GM19328 (cell line): ENCODE measurements at regions not wholly inside any gene's neighbourhood (a gene's known extent, or its start where the extent isn't known, plus 50 kb on each side); places are given as distances from the start of the nearest gene placed in this dataset.
"Not testable (repeated sequence)": the region's sequence is repeated elsewhere in the genome, so short reads cannot be mapped to it uniquely, and the experiment has no call there.

Experiments
- ATAC-seq: cut with Tn5 transposase; IDR thresholded peaks from one replicate; pipeline ENCODE4 v1.9.1; 2021; ENCODE audit warnings: mild to moderate bottlenecking, moderate library complexity; ENCODE audit not compliant: unreplicated experiment

DNA sequence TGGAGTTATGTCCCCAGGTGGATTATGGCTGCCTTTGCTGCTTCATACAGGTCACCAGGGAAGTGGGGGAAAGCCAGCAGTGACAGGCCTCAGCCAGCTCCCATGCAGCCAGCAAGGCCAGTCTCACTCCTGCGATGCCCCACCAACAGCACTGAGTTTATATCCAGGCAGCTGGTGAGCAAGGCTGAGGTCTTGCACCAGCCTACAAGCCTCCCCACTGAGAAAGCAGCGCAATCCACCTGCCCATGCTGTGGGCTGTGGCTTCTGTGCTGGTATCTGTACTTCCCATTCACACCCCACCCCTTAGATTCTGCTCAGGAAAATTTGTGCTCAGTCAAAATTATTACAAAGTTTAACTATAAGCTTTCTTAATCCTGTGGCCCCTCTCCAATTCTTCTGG lies 153.5 kb downstream of the HHIP start:
- no peak for ATAC-seq

GRCh38 chr4:144801731-144802130 lies 155.8 kb downstream of the HHIP start:
- no peak for ATAC-seq

DNA sequence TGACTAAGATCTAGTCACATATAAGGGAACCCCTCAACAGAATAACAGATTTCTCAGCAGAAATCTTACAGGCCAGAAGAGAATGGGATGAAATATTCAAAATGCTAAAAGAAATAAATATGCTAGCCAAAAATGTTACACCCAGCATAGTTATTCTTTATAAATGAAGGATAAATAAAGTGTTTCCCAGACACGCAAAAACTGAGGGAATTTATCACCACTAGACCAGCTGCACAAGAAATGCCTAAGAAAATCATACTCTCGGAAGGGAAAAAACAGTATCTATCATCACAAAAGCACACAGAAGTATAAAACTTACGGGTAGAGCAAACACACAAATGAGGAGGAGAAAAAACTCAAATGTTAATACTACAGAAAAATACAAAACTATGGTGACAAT lies 162.1 kb downstream of the HHIP start:
- no peak for ATAC-seq

DNA sequence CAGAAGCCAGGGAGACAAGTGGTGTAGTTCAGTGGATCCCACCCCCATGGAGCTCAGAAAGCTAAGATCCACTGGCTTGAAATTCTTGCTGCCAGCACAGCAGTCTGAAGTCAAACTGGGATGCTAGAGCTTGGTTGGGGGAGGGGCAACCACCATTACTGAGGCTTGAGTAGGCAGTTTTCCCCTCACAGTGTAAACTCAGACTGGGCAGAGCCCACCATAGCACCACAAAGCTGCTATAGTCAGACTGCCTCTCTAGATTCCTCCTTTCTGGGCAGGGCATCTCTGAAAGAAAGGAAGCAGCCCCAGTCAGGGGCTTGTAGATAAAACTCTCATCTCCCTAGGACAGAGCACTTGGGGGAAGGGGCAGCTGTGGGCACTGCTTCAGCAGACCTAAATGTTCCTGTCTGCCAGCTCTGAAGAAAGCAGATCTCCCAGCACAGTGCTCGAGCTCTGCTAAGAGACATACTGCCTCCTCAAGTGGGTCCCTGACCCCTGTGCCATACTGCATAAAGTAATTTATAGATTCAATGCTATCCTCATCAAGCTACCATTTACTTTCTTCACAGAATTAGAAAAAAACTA lies 163.2 kb downstream of the HHIP start:
- no peak for ATAC-seq

- no peak for ATAC-seq
Observed at GRCh38 chr4:144816668-144817067, 170.7 kb downstream of the HHIP start.

DNA sequence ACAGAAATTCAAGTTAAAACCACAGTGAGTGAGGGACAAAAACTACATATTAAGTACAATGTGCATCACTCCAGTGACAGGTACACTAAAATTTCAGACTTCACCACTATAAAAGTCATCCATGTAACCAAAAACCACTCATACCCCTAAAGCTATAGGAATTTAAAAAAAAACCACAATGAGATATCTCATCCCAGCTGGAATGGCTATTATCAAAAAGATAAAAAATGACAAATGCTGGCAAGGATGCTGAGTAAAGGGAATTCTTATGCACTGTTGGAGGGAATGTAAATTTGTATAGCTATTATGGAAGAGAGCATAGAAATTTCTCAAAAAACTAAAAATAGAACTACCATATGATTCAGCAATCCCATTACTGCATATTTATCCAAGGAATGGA lies 171.1 kb downstream of the HHIP start:
- ATAC-seq, result no peak

DNA sequence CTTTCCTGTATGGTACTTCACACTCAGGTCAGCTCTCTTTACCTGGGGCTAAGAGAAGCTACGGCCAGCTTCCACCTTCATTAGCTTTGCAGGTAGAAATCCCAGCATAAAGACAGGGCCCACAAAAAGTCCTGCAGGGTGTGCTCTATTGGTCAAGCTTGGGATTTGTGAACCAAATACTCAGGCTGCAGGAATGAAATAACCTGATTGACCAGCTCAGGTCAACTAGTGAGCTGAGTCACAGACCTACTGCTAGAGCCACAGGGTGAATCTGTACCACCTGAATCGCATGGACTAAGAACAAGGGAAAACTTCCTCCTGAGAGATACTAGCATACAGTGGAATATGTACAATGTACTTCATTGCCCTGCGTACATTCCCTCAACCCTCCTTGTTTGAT lies 172.2 kb downstream of the HHIP start:
- ATAC-seq, result no peak

DNA sequence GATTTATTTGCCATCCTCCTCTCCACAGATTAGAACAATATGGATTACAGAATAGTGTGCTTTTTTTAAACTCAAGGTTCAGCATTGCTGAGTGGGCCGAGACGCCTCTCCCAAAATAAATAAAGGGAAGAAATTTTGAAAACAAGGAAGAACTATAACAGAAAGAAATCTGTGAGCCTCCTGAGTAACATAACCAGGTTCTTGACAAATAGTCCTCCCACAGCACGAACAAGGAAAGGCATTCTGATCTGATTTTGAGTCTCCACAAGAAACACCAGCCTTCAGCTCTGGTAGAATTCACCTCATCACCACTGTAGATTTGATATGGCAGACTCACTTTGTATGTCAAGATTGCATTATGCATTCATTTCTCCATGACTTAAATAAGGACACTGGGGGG lies 173.6 kb downstream of the HHIP start:
- no peak for ATAC-seq

DNA sequence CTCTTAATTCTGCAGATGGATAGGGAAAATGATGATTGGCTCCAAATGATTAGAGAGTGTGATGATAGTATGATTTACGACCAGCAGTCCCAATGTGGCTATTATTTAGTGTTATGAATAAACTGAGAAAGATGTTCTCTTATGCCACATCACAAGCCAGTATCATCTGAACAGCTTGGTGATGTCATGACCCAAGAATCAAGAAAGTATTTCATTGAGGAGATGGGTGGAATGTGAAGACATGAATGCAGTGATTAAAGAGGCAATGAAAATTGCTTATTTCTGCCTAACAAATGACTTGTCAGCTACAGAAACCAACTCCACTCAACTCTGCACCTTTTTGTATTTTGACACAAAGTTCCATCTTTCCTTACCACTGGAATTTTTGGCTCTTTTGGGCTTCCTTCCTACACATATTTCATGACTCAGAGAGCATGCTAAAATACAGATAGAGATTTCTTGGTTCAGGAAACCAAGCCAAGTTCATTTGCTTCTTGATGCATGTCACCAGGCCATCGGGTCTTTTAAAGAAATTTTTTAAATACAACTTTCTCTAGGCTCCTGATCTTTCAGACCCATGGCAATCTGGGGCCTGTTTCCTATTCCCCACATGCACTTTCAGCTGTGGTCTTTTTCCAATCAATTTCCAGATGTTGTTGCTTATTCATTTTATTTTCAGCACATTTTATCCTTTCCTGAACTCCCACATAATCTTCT lies 174.2 kb downstream of the HHIP start:
- ATAC-seq, result no peak

GRCh38 chr4:144820728-144821085 lies 174.8 kb downstream of the HHIP start:
- ATAC-seq, result no peak

GRCh38 chr4:144831971-144832370 lies 186.0 kb downstream of the HHIP start:
- ATAC-seq, result no peak

- ATAC-seq, result no peak
Observed at GRCh38 chr4:144845411-144845810, 199.5 kb downstream of the HHIP start.

- ATAC-seq, result no peak
Observed at GRCh38 chr4:144851948-144852347, 206.0 kb downstream of the HHIP start.

- no peak for ATAC-seq
Observed at GRCh38 chr4:144861471-144861870, 215.5 kb downstream of the HHIP start.

- ATAC-seq, result no peak
Observed at GRCh38 chr4:144862210-144862609, 216.3 kb downstream of the HHIP start.

- not testable (repeated sequence) for ATAC-seq
Observed at GRCh38 chr4:144864891-144865290, 218.9 kb downstream of the HHIP start.

- ATAC-seq, result no peak
Observed at GRCh38 chr4:144868309-144868708, 222.4 kb downstream of the HHIP start.

DNA sequence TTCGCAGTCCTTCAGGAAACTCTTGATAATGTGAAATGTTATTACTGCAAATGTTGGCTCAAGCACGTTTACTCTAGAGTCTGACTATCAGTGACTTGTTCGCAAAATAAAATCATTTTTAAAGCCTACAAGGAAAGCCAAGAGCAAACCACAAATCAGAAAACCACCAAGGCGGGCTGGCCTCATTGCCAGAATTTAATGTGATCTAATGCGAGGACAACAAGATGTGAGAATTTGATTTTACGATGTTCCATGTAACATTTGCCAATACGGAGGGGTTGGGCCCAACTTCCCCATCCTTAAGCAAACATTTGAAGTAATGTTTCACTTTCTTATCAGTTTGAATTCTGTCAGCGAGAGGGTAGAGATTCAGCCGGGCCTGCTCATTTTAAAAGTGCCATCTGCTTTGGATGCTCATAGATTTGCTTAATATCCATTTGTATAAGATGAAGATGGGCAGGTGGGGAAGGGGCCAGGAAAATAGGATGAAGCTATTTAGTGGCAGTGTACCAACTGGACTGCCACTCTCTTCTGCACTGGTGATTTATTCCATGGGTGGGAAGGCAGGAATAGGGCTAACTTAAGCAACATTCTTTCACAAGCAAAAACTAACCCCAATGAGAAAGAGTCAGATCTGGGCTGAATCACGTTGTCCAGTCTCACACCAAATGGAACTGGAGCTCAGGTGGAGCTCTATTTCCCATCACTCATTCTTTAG lies 225.3 kb downstream of the ANAPC10 start:
- ATAC-seq, result no peak

GRCh38 chr4:144873226-144873990 lies 224.6 kb downstream of the ANAPC10 start:
- ATAC-seq, result no peak

- ATAC-seq, result no peak
Observed at GRCh38 chr4:144894573-144894972, 203.4 kb downstream of the ANAPC10 start.

DNA sequence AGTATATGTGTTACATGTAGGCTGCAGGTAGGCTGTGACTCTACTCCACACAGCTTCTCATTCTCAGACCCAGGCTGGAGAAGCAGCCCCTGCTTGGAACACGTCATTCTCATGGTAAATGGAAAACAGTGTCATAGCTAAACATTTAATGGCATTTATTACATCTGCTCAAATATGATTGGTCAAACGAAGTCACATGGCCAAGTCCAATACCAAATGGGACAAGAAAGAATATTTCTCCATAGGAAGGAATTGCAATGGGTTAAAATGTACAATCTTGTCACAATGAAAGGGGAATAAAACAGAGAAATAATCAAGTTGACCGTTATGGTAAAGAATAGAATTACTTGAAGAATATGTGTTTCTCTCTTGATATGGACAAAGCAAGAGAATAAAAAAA lies 198.6 kb downstream of the ANAPC10 start:
- ATAC-seq, result no peak

DNA sequence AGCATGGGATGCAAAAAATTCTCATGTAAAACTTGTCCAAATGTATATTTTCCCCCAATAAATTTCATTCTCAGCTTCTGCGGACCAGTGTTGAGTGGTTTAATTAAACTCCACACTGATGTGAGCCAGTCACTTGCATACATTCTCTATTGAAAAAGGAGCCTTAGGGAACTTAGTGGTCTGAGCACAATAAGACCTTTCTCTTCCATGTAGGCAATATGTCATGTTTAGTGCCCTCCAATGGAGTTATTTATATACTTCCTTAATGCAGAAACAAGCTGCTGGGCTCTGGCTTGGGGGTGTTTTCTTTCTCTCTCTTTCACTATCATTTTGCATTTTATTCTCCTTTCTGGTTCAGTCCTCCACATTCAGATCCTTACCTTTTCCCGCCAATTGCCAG lies 196.9 kb downstream of the ANAPC10 start:
- no peak for ATAC-seq
